AG20443 (cell line): ENCODE measurements at regions not wholly inside any gene's neighbourhood (a gene's known extent, or its start where the extent isn't known, plus 50 kb on each side); places are given as distances from the start of the nearest gene placed in this dataset.
"Not testable (repeated sequence)": the region's sequence is repeated elsewhere in the genome, so short reads cannot be mapped to it uniquely, and the experiment has no call there.

Experiments
- DNase-seq: peaks from one replicate; pipeline ENCODE4 v3.0.0; 2012; ENCODE audit warnings: low spot score, mixed read lengths

GRCh38 chr10:90032519-90032918, 331.1 kb downstream of the KIF20B start:
- DNase-seq: no peak

- not testable (repeated sequence) for DNase-seq
Measured at GRCh38 chr10:90034862-90035261, 333.5 kb downstream of the KIF20B start.

DNA sequence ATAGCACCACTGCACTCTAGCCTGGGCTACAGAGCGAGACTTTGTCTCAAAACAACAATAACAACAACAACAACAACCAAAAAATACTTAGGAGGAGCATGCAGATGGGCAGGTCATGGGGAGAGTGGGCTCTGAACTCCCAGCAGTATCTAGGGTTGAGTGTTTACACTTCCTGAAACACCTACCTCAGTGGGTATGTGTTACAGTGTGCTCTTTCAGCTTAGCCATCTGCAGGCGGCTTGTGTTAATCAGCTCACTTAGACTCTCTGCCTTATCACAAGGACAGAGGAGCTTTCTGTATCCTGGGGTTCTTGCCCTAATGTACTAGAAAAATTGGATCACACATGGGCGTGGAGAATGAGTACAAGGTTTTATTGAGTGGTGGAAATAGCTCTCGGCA, 340.2 kb downstream of the KIF20B start:
- no peak for DNase-seq

DNA sequence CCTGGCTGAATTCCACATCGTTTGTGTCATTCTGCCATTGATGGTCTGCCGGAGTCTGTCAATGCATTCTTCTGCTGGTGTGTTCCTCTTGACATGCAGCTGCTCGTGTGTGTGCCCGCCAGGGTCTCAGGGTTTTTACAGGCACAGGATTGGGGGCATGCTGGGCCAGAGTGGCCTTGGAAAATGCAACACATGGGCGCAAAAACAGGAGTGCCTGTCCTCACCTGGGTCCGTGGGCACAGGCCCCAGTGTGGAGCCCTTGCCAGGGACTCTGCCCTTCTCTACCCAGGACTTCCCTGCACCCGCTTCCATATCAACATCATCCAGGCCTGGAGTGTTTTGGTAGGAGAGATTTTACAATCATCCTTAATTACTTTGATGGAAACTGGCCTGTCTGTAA, 340.7 kb downstream of the KIF20B start:
- DNase-seq: no peak

DNA sequence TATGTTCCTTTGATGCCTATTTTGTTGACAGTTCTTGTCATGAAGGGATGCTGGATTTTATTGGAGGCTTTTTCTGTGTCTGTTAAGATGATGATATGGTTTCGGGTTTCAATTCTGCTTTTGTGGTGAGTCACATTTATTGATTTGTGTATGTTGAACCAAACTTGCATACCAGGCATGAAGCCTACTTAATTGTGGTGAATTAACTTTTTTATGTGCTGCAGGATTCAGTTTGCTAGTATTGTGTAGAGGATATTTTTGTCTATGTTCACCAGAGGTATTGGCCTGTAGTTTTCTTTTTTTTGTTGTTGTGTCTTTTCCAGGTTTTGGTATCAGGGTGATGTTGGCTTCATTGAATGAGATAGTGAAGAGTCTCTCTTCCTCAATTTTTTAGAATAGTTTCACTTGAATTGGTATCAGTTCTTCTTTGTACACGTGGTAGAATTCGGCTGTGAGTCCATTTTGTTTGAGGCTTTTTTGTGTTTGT, 345.9 kb downstream of the KIF20B start:
- DNase-seq: no peak

DNA sequence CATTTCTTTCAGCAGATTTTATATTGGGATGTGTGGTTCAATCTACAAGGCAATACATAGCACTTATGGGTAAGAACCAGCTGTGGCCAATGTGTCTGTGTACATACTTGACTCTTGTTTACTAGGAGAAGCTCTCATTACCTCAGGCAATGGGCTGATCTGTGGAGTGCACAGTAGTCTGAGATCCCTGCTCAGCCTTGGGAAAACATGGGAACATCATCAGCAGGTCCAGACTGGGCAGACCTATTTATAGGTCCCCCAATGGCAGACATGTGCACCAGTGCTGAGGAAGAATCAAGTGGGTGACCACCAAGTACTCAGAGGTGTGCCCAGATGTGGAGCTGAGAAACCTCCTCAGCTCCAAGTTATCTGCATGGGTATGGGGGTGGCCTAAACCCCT, 349.7 kb downstream of the KIF20B start:
- DNase-seq: no peak

- DNase-seq: no peak
Measured at GRCh38 chr10:90051474-90051873, 350.1 kb downstream of the KIF20B start.

GRCh38 chr10:90062786-90063185, 361.4 kb downstream of the KIF20B start:
- DNase-seq: no peak

- no peak for DNase-seq
Measured at GRCh38 chr10:90064295-90064694, 362.9 kb downstream of the KIF20B start.

- DNase-seq: no peak
Measured at GRCh38 chr10:90066435-90066834, 365.0 kb downstream of the KIF20B start.

DNA sequence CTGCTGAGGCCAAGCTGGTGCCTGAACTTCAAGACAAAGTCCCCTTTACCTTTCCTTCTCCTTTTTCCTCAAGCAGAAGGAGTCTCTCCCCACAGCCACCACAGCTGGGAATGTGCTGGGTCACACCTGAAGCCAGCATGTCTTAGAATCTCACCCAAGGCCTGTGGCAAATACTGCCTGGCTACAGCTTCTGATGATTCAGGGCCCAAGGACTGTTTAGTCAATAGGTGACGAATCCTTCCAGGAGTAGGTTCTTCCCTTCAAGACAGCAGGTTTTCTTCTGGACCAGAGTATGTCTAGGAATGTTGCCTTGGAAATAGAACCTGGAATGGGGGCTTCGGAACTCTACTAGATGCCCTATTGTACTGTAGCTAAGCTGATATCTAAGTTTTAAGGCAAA, 374.6 kb downstream of the KIF20B start:
- no peak for DNase-seq

GRCh38 chr10:90079819-90080218, 378.4 kb downstream of the KIF20B start:
- DNase-seq: no peak

DNA sequence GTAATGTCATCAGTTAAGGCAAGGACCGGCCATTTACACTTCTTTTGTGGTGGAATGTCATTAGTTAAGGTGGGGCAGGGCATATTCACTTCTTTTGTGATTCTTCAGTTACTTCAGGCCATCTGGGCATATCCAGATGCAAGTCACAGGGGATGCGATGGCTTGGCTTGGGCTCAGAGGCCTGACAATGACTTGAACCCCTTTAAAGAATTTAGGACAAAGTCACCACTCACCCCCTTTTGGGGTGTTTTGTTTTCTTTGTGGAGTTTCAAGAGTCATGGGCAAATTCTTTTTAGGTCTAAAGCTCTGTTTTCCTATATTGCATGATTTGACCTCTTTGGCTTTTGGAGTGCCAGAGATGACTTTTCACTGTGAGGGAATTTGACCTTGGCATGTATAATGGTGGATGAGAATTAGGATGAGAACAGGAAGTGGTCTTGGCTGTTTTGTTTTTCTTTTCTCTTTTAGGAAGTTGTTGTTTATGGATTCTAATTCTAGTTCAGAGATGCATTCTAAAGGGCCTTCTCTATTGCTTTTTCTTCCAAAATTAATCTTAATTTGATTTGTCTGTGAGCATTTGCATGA, 385.3 kb downstream of the KIF20B start:
- not testable (repeated sequence) for DNase-seq

- DNase-seq: no peak
Measured at GRCh38 chr10:90087197-90088023, 386.0 kb downstream of the KIF20B start.

DNA sequence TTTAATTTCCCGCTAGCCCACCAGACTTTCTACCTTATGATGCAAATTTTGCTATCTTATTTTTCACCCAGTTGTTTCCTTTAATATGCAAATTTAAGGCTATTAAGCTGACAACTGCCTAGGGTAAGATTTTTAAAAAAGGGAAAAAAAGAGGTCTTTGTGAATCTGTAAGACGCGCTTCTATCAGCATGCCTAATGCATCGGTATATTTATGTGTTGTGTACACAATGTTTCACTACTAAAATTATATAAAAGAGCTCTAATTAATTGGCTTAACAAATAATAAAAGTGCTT, 386.6 kb downstream of the KIF20B start:
- no peak for DNase-seq

DNA sequence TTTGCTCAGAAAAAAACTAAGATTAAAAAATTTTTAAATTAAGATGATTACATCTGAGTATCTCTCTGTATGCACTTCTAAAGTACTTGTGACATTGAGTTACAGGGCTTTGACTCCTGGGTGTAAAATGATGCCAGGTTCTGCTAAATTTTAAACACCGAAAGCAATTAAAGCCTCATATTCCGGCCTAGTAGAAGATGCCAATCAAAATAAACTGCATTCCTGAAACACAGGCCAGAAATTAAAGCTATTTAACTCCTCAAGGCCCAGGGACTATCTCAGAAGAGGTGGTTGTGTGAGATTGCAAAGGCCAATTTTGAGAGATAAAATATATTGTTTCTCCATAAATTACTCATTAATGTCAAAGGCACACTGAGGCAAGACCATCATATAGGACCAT, 388.3 kb downstream of the KIF20B start:
- DNase-seq: no peak

DNA sequence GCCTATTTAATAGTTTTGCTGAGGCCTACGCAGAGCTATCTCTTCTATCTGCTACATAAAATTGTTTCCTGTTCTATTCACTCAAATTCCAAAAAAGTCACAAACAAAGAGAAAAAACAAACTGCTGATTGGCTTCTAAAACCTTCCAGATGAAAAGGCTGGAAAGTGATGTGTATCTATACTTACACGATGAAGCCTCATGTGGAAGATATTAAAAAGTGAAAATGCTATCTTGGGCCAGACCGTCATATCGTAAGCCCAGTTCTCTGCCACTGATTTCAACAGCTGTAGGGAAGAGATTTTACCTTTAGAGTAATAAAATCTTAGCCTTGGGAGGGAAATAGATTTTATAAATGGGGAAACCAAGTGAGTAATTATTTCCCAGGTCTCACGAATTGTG, 394.8 kb downstream of the KIF20B start:
- no peak for DNase-seq

DNA sequence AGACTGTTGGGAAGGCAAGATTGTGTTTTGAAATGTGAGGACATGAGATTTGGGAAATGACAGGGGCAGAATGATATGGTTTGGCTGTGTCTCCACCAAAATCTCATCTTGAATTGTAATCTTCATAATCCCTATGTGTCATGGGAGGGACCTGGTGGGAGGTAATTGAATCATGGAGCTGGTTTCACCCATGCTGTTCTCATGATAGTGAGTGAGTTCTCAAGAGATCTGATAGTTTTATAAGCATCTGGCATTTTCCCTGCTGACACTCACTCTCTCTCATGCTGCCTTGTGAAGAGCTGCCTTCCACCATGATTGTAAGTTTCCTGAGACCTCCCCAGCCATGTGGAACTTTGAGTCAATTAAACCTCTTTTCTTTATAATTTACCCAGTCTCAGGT, 406.2 kb downstream of the KIF20B start:
- not testable (repeated sequence) for DNase-seq

- DNase-seq: no peak
Measured at GRCh38 chr10:90111671-90112070, 410.3 kb downstream of the KIF20B start.

DNA sequence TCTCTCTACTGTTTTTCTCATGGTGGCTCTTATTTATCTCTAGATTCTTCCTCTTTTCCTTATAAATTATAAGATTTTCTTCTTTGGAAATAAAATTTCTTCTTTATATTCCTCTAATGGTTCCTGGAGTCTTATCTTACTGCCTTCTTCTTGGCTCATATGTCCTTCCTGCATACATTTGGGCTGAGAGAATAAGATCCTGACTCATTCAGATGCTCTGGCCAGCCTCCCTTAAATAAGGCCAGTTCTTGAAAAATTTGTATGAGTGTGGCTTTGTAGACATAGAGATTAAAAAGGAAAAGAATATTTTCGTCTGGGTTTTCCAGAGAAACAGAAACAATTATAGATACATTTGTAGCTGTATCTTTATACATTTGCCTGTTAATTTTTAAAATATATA, 411.3 kb downstream of the KIF20B start:
- DNase-seq: no peak

- DNase-seq: not testable (repeated sequence)
Measured at GRCh38 chr10:90118567-90118966, 417.2 kb downstream of the KIF20B start.

- not testable (repeated sequence) for DNase-seq
Measured at GRCh38 chr10:90119631-90120280, 418.4 kb downstream of the KIF20B start.
